ENCODE measurements at regions not wholly inside any gene's neighbourhood (a gene's known extent, or its start where the extent isn't known, plus 50 kb on each side); places are given as distances from the start of the nearest gene placed in this dataset.

- no peak for DNase-seq
Observed at GRCh38 chr20:11867291-11867919, 50.3 kb upstream of the BTBD3 start.

All from stimulated activated CD4-positive, alpha-beta T cell treated with anti-CD3 and anti-CD28 coated beads, Interleukin-4, amount 100 ng/mL, for 1 hour (primary cell).